ENCODE measurements at regions not wholly inside any gene's neighbourhood (a gene's known extent, or its start where the extent isn't known, plus 50 kb on each side); places are given as distances from the start of the nearest gene placed in this dataset.

DNA sequence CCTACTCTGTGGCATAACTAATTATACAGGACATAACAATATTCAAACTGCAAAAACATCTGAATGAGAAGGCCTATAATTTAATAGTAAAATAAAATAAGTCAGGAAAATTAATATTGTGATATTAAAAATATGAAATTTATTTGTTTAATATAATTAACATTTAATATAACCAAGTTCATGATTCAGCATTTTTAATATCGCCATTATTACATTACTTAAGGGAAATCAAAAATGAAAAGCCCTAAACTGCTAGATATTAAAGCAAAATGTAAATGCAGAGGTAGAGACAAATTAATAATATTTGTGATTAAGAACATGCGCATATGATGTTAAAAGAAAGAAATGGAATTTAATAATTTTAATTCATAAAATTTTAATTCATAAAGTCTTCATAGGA lies 683.4 kb upstream of the EYS start (continued):
- TF ChIP-seq ZNF592 (IDR thresholded peaks at IDR 0.05) = no peak

- DNase-seq (ENCODE audit: extremely low read depth in 1 of 4, low spot score in 3 of 4) (no peak), ATAC-seq (no peak), FAIRE-seq (no peak)
- in situ Hi-C loops (cut with MboI) (no loop called here), intact Hi-C loops (cut with micrococcal nuclease) (no loop called here)
- Histone ChIP-seq H3K9me3 (replicated peaks; ENCODE audit: control insufficient read depth, insufficient read depth, low read depth, low read length) (no peaks in the 10 kb centered on the region), H3K4me2 (ENCODE audit: insufficient read depth, low read length) (no peak overlapping the region), H3K9ac (ENCODE audit: insufficient read depth in 1 of 2, low read depth in 2 of 2, low read length in 2 of 2) (no peak overlapping the region), H3K79me2 (ENCODE audit: control insufficient read depth, insufficient read depth, low read length) (no peaks in the 10 kb centered on the region), H3K4me3 (no peak overlapping the region), H3K36me3 (ENCODE audit: control insufficient read depth, insufficient read depth, low read length) (no peaks in the 10 kb centered on the region), H3K4me1 (replicated peaks in 1 of 2; ENCODE audit: control insufficient read depth in 2 of 2, insufficient read depth in 2 of 2, low read length in 2 of 2) (no peaks in the 10 kb centered on the region), H3K27me3 (ENCODE audit: control insufficient read depth in 2 of 2, insufficient read depth in 2 of 2, low read length in 2 of 2) (no peaks in the 10 kb centered on the region), H4K20me1 (replicated peaks; ENCODE audit: control insufficient read depth, insufficient read depth, low read length) (no peaks in the 10 kb centered on the region), H3K9me1 (ENCODE audit: control insufficient read depth, insufficient read depth, low read length) (no peaks in the 10 kb centered on the region), H2AFZ (ENCODE audit: low read depth, low read length) (no peak overlapping the region), H3K27ac (ENCODE audit: extremely low read depth, low read depth, low read length) (no peak overlapping the region)
- no TSS peak for BruUV-seq (replicated peaks)
- ChIA-PET POLR2A (no interaction called here), CTCF (ENCODE audit: low intra/inter-chr PET ratio) (no interaction called here)
- WGBS (ENCODE audit: insufficient coverage, low coverage, missing lambda C conversion rate) = 0% methylated on average over 2 of the region's 2 CpGs
- no peak for TF ChIP-seq DLX4 (CRISPR knock-in tag; IDR thresholded peaks at IDR 0.05)
- TF ChIP-seq PRMT5 (CRISPR knock-in tag; IDR thresholded peaks at IDR 0.05) = no peak
- no peak for TF ChIP-seq RBM14 (IDR thresholded peaks at IDR 0.05; ENCODE audit: borderline replicate concordance, insufficient read depth, low read depth, low read length)
- TF ChIP-seq ATF1 (CRISPR knock-in tag; IDR thresholded peaks at IDR 0.05) = no peak
- no peak for TF ChIP-seq ATF1 (tag; IDR thresholded peaks at IDR 0.05)
- TF ChIP-seq AFF1 (IDR thresholded peaks at IDR 0.05; ENCODE audit: low read depth in 1 of 2, partially characterized antibody in 2 of 2) = no peak
- no peak for TF ChIP-seq MBD2 (IDR thresholded peaks at IDR 0.05; ENCODE audit: borderline replicate concordance, low read depth)
- TF ChIP-seq ZNF436 (CRISPR knock-in tag; IDR thresholded peaks at IDR 0.05) = no peak
- no peak for TF ChIP-seq CREB1 (IDR thresholded peaks at IDR 0.05)
- no peak for TF ChIP-seq CREB1 (CRISPR knock-in tag; IDR thresholded peaks at IDR 0.05)
- no peak for TF ChIP-seq JUND (IDR thresholded peaks at IDR 0.05; ENCODE audit: borderline replicate concordance, low read depth, low read length)
- TF ChIP-seq JUND (tag; IDR thresholded peaks at IDR 0.05; ENCODE audit: borderline replicate concordance, low read depth, low read length) = no peak
- no peak for TF ChIP-seq GTF2B (IDR thresholded peaks at IDR 0.05; ENCODE audit: extremely low read depth, insufficient read length)
These were observed 669.0 kb upstream of the EYS start for GRCh38 chr6:66376001-66376400.

Data from K562 (cell line).